Thyroid gland (tissue), 4 donors: ENCODE measurements at regions not wholly inside any gene's neighbourhood (a gene's known extent, or its start where the extent isn't known, plus 50 kb on each side); places are given as distances from the start of the nearest gene placed in this dataset.

Experiments
- DNase-seq, 2 donors: peaks; one replicate each; pipeline ENCODE4 v3.0.0-alpha.2; 2019
- H3K27ac ChIP-seq, 3 donors: fragments of 200-600 bp; sonication (generic); 1 replicate in 2 of 3; 2 replicates in 1 of 3; pipeline ENCODE4 v1.5.1; 2016 to 2019; ENCODE audit warnings: mild to moderate bottlenecking in 1 of 3, moderate library complexity in 1 of 3
- H3K27me3 ChIP-seq: fragments of 200-600 bp; sonication (generic); one replicate; pipeline ENCODE4 v1.5.1; 2019
- H3K36me3 ChIP-seq, 2 donors: fragments of 200-600 bp; sonication (generic); one replicate each; pipeline ENCODE4 v1.5.1; 2016 to 2019
- H3K4me1 ChIP-seq, 2 donors: fragments of 200-600 bp; sonication (generic); one replicate each; pipeline ENCODE4 v1.5.1; 2017 to 2019
- H3K4me3 ChIP-seq, 3 donors: fragments of 200-600 bp; sonication (generic); replicated peaks in 1 of 3; 1 replicate in 2 of 3; 2 replicates in 1 of 3; pipeline ENCODE4 v1.5.1; 2016; ENCODE audit warnings: mild to moderate bottlenecking in 1 of 3
- H3K9me3 ChIP-seq: fragments of 200-600 bp; sonication (generic); one replicate; pipeline ENCODE4 v1.5.1; 2017
- POLR2A ChIP-seq, 2 donors: fragments of 450-650 bp; IDR thresholded peaks; one replicate each; pipeline ENCODE4 v1.6.1; 2017; ENCODE audit warnings: antibody characterized with exemption in 2 of 2, mild to moderate bottlenecking in 2 of 2, moderate library complexity in 1 of 2
- WGBS, 2 donors: methylation state at CpG; one replicate each; pipeline ENCODE4 v1.1.5; 2017; 5-methylcytosine and 5-hydroxymethylcytosine counted together
- intact Hi-C: fragments of 100-400 bp; cut with DNase I; formaldehyde crosslinking; loops from one replicate; pipeline ENCODE4 v1.15.1; 2023
- TF ChIP-seq, protein P1 (sequence below), 6 experiments: fragments of 200-600 bp in 3 of 6; fragments of 450-650 bp in 3 of 6; sonication (generic) in 3 of 6; IDR thresholded peaks; one replicate each; pipeline ENCODE4 v1.5.1; 2016 to 2019; ENCODE audit warnings: antibody characterized with exemption in 6 of 6, mild to moderate bottlenecking in 2 of 6, inconsistent platforms in 1 of 6, moderate library complexity in 1 of 6

DNA sequence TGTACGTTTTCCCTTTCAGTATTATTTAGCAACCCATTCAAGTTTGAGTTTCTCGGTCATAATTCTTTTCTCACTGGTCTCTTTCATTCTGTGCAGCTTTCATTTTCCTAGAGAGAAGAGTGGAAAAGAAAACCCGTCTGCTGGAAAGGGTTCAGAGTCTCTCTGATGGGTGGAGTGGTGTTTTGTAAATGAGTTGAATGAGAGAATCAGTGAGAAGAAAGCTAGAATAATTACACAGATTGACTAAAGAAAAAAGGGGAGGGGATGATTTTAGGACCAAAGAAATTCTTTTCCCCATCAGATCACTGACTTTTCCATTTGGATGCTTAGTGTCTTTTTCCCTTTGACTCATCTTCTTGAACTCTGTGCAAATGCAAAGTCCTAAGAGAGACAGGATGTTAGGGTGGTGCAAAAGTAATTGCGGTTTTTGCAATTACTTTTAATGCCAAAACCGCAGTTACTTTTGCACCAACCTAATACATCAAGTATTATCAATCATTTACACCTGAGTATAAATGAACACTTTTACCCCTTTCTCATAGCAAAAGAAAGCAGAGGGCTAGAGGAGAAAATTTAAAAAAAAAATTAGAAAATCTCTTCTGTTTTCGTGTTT lies 242.1 kb upstream of the SP4 start:
- DNase-seq: no peak
- no peaks in the 10 kb centered on the region for H3K27me3 ChIP-seq
- no peaks in the 10 kb centered on the region for H3K9me3 ChIP-seq
- intact Hi-C loops: no loop called here
- no peaks in the 10 kb centered on the region for H3K4me1 ChIP-seq
- H3K27ac ChIP-seq: no peak overlapping the region
- no peak overlapping the region for H3K4me3 ChIP-seq
- H3K36me3 ChIP-seq: no peaks in the 10 kb centered on the region
- TF ChIP-seq POLR2A (IDR thresholded peaks at IDR 0.05): no peak
- TF ChIP-seq, protein P1, sequence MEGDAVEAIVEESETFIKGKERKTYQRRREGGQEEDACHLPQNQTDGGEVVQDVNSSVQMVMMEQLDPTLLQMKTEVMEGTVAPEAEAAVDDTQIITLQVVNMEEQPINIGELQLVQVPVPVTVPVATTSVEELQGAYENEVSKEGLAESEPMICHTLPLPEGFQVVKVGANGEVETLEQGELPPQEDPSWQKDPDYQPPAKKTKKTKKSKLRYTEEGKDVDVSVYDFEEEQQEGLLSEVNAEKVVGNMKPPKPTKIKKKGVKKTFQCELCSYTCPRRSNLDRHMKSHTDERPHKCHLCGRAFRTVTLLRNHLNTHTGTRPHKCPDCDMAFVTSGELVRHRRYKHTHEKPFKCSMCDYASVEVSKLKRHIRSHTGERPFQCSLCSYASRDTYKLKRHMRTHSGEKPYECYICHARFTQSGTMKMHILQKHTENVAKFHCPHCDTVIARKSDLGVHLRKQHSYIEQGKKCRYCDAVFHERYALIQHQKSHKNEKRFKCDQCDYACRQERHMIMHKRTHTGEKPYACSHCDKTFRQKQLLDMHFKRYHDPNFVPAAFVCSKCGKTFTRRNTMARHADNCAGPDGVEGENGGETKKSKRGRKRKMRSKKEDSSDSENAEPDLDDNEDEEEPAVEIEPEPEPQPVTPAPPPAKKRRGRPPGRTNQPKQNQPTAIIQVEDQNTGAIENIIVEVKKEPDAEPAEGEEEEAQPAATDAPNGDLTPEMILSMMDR (IDR thresholded peaks at IDR 0.05): no peak
- WGBS, 2 donors: 83 to 86% methylated on average over 6 of the region's 6 CpGs

DNA sequence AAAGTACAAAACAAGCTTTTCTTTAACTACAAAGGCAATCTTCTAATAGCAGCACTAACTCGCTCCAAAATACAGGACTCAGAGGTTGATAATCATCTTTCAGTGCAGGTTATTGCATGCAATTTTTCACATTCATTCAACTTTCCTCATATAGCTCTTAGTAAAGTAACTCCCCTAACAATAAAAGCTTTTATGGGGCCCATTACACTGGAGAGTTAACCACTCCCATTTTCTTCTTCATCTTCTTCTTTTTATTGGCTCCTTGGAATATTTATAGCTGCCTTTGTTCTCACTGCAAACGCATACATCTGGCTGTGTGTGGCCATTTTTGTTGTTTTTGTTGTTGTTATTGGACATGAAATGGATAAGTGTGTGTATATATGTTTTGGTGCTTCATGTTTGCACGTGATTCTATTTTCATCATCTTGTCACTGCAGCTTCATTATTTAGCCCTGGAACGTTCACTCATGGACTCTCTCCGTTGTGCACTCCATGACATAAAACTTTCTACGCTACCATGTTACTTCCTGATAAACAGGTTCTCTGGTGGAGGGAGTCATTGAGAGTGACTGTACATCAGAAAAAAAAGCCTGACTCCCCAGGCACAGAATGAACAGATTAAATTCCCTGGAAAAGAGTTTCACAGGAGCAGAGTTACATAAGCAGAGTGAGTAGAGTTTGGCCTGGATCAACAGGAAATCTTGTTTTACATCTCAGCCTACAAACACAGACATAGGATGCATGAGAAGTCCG lies 236.4 kb upstream of the SP4 start:
- no peak for DNase-seq
- TF ChIP-seq, protein P1 (IDR thresholded peaks at IDR 0.05): no peak
- no peak for TF ChIP-seq POLR2A (IDR thresholded peaks at IDR 0.05)
- H3K36me3 ChIP-seq: no peaks in the 10 kb centered on the region
- WGBS, 2 donors: 82 to 87% methylated on average over 7 of the region's 7 CpGs
- intact Hi-C loops: no loop called here
- H3K4me1 ChIP-seq: peaks cover 0 to 3% of the 10 kb centered on the region in 2 donors
- no peaks in the 10 kb centered on the region for H3K27me3 ChIP-seq
- no peak overlapping the region for H3K27ac ChIP-seq
- no peak overlapping the region for H3K4me3 ChIP-seq
- no peaks in the 10 kb centered on the region for H3K9me3 ChIP-seq

DNA sequence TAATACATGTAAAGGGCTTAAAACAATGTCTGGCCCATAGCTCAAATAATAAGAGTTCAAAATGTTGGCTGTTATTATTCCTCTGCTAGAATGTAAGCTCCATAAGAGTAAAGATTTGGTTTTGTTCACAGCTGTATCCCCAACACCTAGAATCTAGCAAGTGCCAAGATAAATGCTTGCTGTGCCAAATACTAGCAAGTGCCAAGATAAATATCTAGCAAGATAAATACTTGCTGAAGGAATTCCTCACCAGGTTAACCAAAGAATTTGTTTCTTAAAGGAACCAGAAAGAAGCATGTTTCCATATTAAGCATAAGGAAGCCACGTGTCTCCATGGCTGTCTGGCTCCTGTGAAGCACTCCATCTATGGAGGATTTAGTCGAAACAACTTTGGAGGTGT lies 235.2 kb upstream of the SP4 start:
- peaks cover 0 to 3% of the 10 kb centered on the region in 2 donors for H3K4me1 ChIP-seq
- no peak for DNase-seq
- no peaks in the 10 kb centered on the region for H3K27me3 ChIP-seq
- no peak for TF ChIP-seq POLR2A (IDR thresholded peaks at IDR 0.05)
- TF ChIP-seq, protein P1 (IDR thresholded peaks at IDR 0.05): no peak
- no peak overlapping the region for H3K27ac ChIP-seq
- no peaks in the 10 kb centered on the region for H3K36me3 ChIP-seq
- intact Hi-C loops: no loop called here
- no peaks in the 10 kb centered on the region for H3K9me3 ChIP-seq
- 39 to 47% methylated on average over 2 of the region's 2 CpGs for WGBS, 2 donors
- H3K4me3 ChIP-seq: no peak overlapping the region

DNA sequence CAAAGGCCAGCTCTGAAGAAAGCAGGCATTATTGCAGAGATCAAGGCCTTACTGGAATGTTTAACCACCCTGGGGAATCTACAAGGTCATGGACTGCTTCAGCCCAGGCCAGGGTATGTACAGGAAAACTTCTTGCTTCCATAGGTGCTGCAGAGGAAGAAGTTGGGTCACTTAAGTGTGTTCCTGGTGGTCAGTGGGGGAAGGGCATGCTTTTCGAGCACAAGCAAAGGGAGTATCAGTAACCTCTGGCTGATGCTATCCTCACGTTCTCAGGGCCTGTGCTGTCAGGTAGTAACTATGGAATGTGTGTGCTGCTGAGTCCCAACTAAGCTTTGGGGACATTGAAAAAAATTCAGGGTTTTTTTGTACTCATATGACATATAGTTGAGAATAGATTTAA lies 234.0 kb upstream of the SP4 start:
- Histone ChIP-seq H3K9me3 (no peaks in the 10 kb centered on the region), H3K4me3 (no peak overlapping the region), H3K27me3 (no peaks in the 10 kb centered on the region), H3K27ac (no peak overlapping the region), H3K36me3 (no peaks in the 10 kb centered on the region), H3K4me1 (peaks cover 0 to 3% of the 10 kb centered on the region in 2 donors)
- no peak for TF ChIP-seq POLR2A (IDR thresholded peaks at IDR 0.05)
- TF ChIP-seq, protein P1 (IDR thresholded peaks at IDR 0.05): no peak
- intact Hi-C loops: no loop called here
- whole genome bisulfite sequencing, 2 donors: 81 to 88% methylated on average over 2 of the region's 2 CpGs
- DNase-seq: no peak

DNA sequence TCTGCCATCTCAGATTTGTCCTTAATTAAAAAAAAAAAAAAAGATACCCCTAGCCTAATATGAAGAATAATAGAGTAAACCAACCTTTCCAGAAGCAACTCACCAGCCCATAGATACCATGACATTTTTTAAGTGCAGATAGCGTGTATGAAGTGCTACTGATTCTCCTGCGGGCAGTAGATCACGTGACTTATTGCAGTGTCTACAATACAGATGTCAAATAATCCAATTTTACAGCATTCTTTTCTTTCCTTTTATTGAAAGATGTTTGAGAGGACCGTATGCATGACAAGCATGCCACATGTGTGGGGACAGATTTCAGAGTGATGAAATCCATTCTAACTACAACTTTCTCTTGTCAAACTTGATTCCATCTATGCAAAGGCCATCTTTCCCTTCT lies 232.9 kb upstream of the SP4 start:
- no peak for TF ChIP-seq POLR2A (IDR thresholded peaks at IDR 0.05)
- TF ChIP-seq, protein P1 (IDR thresholded peaks at IDR 0.05): no peak
- 90 to 94% methylated on average over 4 of the region's 4 CpGs for WGBS, 2 donors
- no peak for DNase-seq
- Histone ChIP-seq H3K4me1 (peaks cover 0 to 3% of the 10 kb centered on the region in 2 donors), H3K36me3 (no peaks in the 10 kb centered on the region), H3K9me3 (no peaks in the 10 kb centered on the region), H3K27me3 (no peaks in the 10 kb centered on the region), H3K27ac (no peak overlapping the region), H3K4me3 (no peak overlapping the region)
- intact Hi-C loops: no loop called here
